Neural progenitor cell (in vitro differentiated cells): ENCODE measurements at regions not wholly inside any gene's neighbourhood (a gene's known extent, or its start where the extent isn't known, plus 50 kb on each side); places are given as distances from the start of the nearest gene placed in this dataset.

Experiments
- DNase-seq: peaks from one replicate; pipeline ENCODE4 v3.0.0-alpha.2; 2016; ENCODE audit warnings: low spot score
- H2AFZ ChIP-seq: fragments of 200-600 bp; sonication (generic); replicated peaks from 2 replicates; pipeline ENCODE4 v1.6.1; 2016; ENCODE audit warnings: antibody characterized with exemption
- H3F3A ChIP-seq: fragments of 200-600 bp; sonication (generic); 2 replicates; pipeline ENCODE4 v1.6.1; 2016; ENCODE audit warnings: antibody characterized with exemption, low read depth
- H3K27ac ChIP-seq: fragments of 200-600 bp; sonication (generic); 2 replicates; pipeline ENCODE4 v1.5.1; 2016; ENCODE audit warnings: mild to moderate bottlenecking
- H3K27me3 ChIP-seq: fragments of 200-600 bp; sonication (generic); 2 replicates; pipeline ENCODE4 v1.6.1; 2016; ENCODE audit warnings: mild to moderate bottlenecking, moderate library complexity
- H3K36me3 ChIP-seq: fragments of 200-600 bp; sonication (generic); 2 replicates; pipeline ENCODE4 v1.5.1; 2016
- H3K4me1 ChIP-seq: fragments of 200-600 bp; sonication (generic); 2 replicates; pipeline ENCODE4 v1.6.1; 2016; ENCODE audit warnings: mixed run types
- H3K4me2 ChIP-seq: fragments of 200-600 bp; sonication (generic); 2 replicates; pipeline ENCODE4 v1.6.1; 2016
- H3K4me3 ChIP-seq: fragments of 200-600 bp; sonication (generic); 2 replicates; pipeline ENCODE4 v1.5.1; 2016
- H3K79me2 ChIP-seq: fragments of 200-600 bp; sonication (generic); 2 replicates; pipeline ENCODE4 v1.6.1; 2016; ENCODE audit warnings: low read depth
- H3K9ac ChIP-seq: fragments of 200-600 bp; sonication (generic); 2 replicates; pipeline ENCODE4 v1.6.1; 2016
- H3K9me3 ChIP-seq: fragments of 200-600 bp; sonication (generic); 2 replicates; pipeline ENCODE4 v1.5.1; 2016; ENCODE audit warnings: low read depth
- H4K20me1 ChIP-seq: fragments of 200-600 bp; sonication (generic); 2 replicates; pipeline ENCODE4 v1.6.1; 2016; ENCODE audit warnings: low read depth
- H3K27ac Mint-ChIP-seq: 3 replicates; pipeline ENCODE4 v1.8.0; 2021; ENCODE audit warnings: mixed read lengths
- H3K27me3 Mint-ChIP-seq: 2 replicates; pipeline ENCODE4 v1.8.0; 2022; ENCODE audit warnings: low read depth, mild to moderate bottlenecking, inconsistent platforms, moderate library complexity, mixed read lengths; ENCODE audit not compliant: insufficient read depth
- H3K36me3 Mint-ChIP-seq: 3 replicates; pipeline ENCODE4 v1.8.0; 2021; ENCODE audit warnings: mixed read lengths
- H3K4me1 Mint-ChIP-seq: 3 replicates; pipeline ENCODE4 v1.8.0; 2021; ENCODE audit warnings: mixed read lengths
- H3K4me3 Mint-ChIP-seq: 3 replicates; pipeline ENCODE4 v1.8.0; 2021; ENCODE audit warnings: mild to moderate bottlenecking, moderate library complexity, mixed read lengths
- H3K9me3 Mint-ChIP-seq: 3 replicates; pipeline ENCODE4 v1.8.0; 2020; ENCODE audit warnings: mixed read lengths
- EZH2 ChIP-seq: fragments of 200-600 bp; sonication (generic); IDR thresholded peaks from 2 replicates; pipeline ENCODE4 v1.6.1; 2017; ENCODE audit warnings: antibody characterized with exemption, mild to moderate bottlenecking, moderate library complexity
- EZH2phosphoT487 ChIP-seq: fragments of 200-600 bp; sonication (generic); IDR thresholded peaks from 2 replicates; pipeline ENCODE4 v1.6.1; 2017; ENCODE audit warnings: antibody characterized with exemption
- TF ChIP-seq, protein P1 (sequence below): fragments of 200-600 bp; sonication (generic); IDR thresholded peaks from 2 replicates; pipeline ENCODE4 v1.5.1; 2017; ENCODE audit warnings: antibody characterized with exemption, mild to moderate bottlenecking

GRCh38 chr4:26022346-26023202 lies 108.6 kb downstream of the SMIM20 start:
- H3K79me2 ChIP-seq, result no peaks in the 10 kb centered on the region
- no peak overlapping the region for H3K27ac ChIP-seq
- no peak for TF ChIP-seq EZH2
- no peak for TF ChIP-seq EZH2phosphoT487
- TF ChIP-seq, protein P1, sequence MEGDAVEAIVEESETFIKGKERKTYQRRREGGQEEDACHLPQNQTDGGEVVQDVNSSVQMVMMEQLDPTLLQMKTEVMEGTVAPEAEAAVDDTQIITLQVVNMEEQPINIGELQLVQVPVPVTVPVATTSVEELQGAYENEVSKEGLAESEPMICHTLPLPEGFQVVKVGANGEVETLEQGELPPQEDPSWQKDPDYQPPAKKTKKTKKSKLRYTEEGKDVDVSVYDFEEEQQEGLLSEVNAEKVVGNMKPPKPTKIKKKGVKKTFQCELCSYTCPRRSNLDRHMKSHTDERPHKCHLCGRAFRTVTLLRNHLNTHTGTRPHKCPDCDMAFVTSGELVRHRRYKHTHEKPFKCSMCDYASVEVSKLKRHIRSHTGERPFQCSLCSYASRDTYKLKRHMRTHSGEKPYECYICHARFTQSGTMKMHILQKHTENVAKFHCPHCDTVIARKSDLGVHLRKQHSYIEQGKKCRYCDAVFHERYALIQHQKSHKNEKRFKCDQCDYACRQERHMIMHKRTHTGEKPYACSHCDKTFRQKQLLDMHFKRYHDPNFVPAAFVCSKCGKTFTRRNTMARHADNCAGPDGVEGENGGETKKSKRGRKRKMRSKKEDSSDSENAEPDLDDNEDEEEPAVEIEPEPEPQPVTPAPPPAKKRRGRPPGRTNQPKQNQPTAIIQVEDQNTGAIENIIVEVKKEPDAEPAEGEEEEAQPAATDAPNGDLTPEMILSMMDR, result no peak
- H3K9ac ChIP-seq, result no peak overlapping the region
- H3K27me3 Mint-ChIP-seq, result no peaks in the 10 kb centered on the region
- H3K36me3 Mint-ChIP-seq, result no peaks in the 10 kb centered on the region
- H3K9me3 ChIP-seq, result no peaks in the 10 kb centered on the region
- no peak overlapping the region for H3K4me2 ChIP-seq
- no peaks in the 10 kb centered on the region for H4K20me1 ChIP-seq
- H3K9me3 Mint-ChIP-seq, result no peaks in the 10 kb centered on the region
- H3F3A ChIP-seq, result no peaks in the 10 kb centered on the region
- no peaks in the 10 kb centered on the region for H3K4me1 ChIP-seq
- H3K4me3 ChIP-seq, result no peak overlapping the region
- H3K27ac Mint-ChIP-seq, result no peak overlapping the region
- H3K27me3 ChIP-seq, result no peaks in the 10 kb centered on the region
- H3K4me3 Mint-ChIP-seq, result no peak overlapping the region
- no peaks in the 10 kb centered on the region for H3K4me1 Mint-ChIP-seq
- no peak for DNase-seq
- no peak overlapping the region for H2AFZ ChIP-seq
- H3K36me3 ChIP-seq, result no peaks in the 10 kb centered on the region

DNA sequence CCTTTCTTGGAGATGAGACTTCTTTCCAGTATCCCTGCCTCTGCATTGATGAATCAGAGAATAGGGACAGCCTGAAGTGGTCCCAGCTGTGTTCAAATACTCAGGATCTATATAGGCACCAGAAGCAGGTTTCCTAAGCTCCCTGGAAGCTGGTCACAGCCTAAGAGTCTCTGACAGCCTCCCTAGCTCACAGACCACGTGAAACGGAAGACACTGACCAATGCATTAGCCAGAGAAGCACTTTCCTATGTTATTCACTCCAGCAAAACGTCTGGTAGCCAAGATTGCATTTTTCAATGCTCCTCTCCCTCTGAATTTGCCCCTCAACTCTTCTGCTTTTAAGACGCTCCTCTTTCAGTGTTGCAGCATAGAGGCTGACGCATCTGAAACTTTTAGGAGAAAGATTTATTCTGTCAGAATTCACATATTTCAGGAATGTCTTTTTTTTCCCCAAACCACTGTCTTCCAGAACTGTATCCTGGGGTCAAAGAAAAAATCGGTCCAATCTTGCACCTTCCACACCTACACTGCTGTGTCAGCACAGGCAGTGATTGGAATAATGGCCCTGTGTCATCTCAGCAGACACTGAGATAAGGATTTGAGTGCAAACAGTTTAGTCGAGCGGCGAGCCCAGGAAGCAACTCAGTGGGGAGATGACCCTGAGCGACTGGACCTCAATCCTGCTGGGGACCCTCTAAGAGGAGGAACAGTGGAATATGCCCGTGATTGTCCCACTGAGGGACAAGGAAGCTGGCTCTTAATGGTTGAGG lies 109.4 kb downstream of the SMIM20 start:
- Histone ChIP-seq H3K4me3 (no peak overlapping the region), H3K79me2 (no peaks in the 10 kb centered on the region), H3F3A (no peaks in the 10 kb centered on the region), H3K9ac (no peak overlapping the region), H2AFZ (no peak overlapping the region), H3K4me1 (no peaks in the 10 kb centered on the region), H3K27ac (no peak overlapping the region), H4K20me1 (no peaks in the 10 kb centered on the region), H3K27me3 (peaks cover 7% of the 10 kb centered on the region), H3K9me3 (no peaks in the 10 kb centered on the region), H3K4me2 (no peak overlapping the region), H3K36me3 (no peaks in the 10 kb centered on the region)
- Mint-ChIP-seq H3K27me3 (no peaks in the 10 kb centered on the region), H3K9me3 (no peaks in the 10 kb centered on the region), H3K27ac (no peak overlapping the region), H3K4me1 (no peaks in the 10 kb centered on the region), H3K36me3 (no peaks in the 10 kb centered on the region), H3K4me3 (no peak overlapping the region)
- TF ChIP-seq EZH2phosphoT487, result no peak
- no peak for TF ChIP-seq EZH2
- TF ChIP-seq, protein P1, result no peak
- no peak for DNase-seq

- Histone ChIP-seq H3F3A (no peaks in the 10 kb centered on the region), H3K4me3 (no peak overlapping the region), H3K4me1 (no peaks in the 10 kb centered on the region), H3K79me2 (no peaks in the 10 kb centered on the region), H3K27ac (no peak overlapping the region), H3K4me2 (no peak overlapping the region), H2AFZ (no peak overlapping the region), H3K9ac (no peak overlapping the region), H3K9me3 (no peaks in the 10 kb centered on the region), H4K20me1 (no peaks in the 10 kb centered on the region), H3K27me3 (peaks cover 14% of the 10 kb centered on the region), H3K36me3 (no peaks in the 10 kb centered on the region)
- no peaks in the 10 kb centered on the region for H3K9me3 Mint-ChIP-seq
- no peaks in the 10 kb centered on the region for H3K4me1 Mint-ChIP-seq
- DNase-seq, result no peak
- H3K27me3 Mint-ChIP-seq, result no peaks in the 10 kb centered on the region
- no peaks in the 10 kb centered on the region for H3K36me3 Mint-ChIP-seq
- no peak overlapping the region for H3K27ac Mint-ChIP-seq
- no peak overlapping the region for H3K4me3 Mint-ChIP-seq
- TF ChIP-seq, protein P1, result no peak
- TF ChIP-seq EZH2 (no peak), EZH2phosphoT487 (no peak)
Measured at GRCh38 chr4:26024079-26024478, 110.1 kb downstream of the SMIM20 start.
